ENCODE measurements at regions not wholly inside any gene's neighbourhood (a gene's known extent, or its start where the extent isn't known, plus 50 kb on each side); places are given as distances from the start of the nearest gene placed in this dataset.
"Not testable (repeated sequence)": the region's sequence is repeated elsewhere in the genome, so short reads cannot be mapped to it uniquely, and the experiment has no call there.

DNA sequence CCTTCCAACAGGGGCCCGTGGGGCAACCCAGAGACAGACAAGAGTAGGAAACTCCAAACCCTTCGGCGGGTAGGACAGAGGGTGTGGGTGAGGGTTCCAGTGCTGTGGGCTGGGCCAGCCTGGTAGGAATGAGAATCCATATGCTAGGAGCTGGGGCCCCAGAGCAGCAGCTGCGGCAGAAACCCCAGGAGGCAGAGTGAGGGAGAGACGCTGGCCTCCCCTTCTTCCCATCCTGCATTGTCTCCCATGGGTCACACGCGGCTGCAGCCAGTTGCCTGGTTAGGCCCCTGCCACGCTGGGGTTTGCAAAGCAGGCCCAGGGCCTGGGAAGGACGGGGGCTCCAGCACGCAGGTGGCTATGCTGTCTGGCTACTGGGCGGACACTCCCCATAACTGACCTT lies 113.1 kb upstream of the CCZ1B start:
- DNase-seq = not testable (repeated sequence)

DNA sequence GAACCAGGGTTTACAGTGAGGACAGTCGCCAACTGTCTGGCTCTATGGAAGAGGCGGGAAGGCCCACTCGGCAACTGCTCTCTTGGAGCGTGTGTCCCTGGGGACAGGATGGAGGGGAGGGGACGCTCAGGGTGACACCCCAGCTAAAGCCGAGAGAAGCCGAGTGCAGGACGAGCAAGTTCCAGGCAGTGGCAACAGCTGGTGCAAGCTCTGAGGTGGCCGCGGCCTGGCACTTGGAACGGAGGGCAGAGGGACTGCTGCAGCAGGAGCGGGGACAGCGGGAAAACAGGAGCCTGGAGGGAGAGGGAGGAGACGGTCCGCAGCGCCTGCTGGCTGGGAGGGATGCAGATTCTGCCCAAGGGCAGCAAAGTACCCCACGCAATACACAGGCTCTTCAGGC lies 113.8 kb upstream of the CCZ1B start:
- not testable (repeated sequence) for DNase-seq

DNA sequence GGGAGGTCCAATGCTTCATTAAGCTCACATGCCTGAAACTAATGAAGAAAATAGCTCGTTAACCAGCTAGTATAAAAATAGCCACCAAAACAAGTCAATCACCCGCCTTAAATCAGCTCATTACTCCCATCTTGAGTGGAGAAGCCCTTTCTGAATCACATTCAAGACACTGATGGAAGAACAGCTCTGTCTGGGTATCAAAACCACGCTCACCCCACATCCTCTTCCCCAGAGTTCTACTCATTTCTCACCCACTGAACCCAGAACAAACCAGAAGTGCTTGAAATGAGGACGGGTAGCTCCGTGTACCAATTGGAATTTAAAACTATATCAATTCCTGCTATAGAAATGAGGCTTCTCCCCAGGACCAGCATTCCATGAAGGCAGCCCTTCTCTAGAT lies 120.8 kb upstream of the CCZ1B start:
- not testable (repeated sequence) for DNase-seq

DNA sequence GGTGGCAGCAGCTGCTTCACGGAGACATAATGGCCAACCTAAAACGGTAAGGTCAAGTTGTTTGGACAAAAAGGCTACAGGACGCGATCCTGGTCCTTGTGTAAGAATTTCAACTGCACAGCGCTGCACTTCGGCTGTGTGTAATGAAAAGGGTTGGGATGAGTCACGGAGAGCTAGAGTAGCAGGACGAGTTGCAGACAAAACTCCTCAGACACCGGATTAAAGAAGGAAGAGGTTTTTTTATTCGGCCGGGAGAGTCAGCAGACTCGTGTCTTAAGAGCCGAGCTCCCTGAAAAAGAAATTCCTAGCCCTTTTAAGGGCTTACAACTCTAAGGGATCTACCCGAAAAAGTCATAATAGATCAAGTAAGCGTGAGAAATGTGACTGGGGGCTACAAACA lies 124.2 kb upstream of the CCZ1B start:
- DNase-seq = not testable (repeated sequence)

DNA sequence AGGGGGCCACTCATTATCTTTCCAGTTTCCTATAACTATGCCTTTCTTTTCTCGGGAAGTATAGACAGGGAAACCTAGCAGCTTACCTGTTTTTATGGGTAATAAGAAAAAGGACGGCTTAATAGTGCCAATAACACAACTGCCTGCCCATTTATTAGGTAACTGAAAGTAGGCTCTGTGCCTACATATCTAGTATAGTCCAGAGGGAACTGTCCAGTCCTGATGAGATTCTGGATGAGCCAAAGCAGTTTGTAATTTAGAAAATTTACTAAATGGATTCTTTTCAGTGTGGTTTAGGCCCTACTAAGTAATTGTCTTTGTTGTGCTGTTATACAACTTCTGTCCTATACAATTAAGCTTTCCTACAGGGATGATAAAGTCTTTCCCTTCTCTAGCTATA lies 125.5 kb upstream of the CCZ1B start:
- not testable (repeated sequence) for DNase-seq

DNA sequence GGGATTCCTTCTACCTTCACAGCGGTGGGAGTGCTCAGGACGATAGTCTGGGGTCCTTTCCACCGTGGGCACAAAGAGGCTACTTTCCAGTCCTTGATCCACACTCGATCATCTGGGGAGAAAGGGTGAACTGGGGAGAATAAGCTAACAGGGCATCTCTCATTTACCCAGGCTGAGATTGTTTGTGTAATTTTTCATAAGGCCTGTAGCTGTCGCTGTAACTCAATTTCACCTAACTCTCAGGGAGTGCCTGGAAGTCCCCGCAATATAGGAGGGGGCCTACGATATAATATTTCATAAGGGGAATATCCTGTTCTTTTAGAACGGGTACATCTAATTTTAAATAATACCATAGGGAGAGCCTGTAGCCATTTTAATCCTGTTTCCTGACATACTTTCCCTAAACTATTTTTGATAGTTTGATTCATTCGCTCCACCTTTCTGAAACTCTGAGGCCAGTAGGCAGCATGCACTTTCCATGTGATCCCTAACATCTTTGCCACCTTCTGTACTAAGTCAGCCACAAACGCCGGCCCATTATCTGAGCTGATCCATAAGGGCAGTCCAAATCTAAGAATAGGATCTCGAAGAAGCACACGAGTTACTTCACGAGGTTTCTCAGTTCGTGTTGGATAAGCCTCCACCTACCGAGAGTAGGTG lies 127.2 kb upstream of the CCZ1B start:
- DNase-seq = not testable (repeated sequence)

DNA sequence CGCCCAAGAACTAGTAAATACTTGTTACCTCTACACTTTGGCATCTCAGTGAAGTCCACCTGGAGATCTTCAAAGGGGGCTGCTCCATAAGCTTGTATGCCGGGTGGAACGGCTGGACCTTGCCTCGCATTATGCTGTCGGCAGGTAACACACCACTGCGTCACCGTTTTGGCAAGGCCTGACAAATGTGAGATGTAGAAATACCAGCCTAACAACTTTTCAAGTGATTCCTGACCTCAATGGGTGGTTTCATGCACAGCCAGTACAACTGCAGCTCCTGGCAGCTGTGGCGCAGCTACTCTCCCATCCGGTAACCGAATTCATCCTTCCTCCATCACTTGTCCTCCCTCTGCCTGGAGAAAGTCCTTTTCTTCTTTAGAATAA lies 127.7 kb upstream of the CCZ1B start:
- DNase-seq = not testable (repeated sequence)

DNA sequence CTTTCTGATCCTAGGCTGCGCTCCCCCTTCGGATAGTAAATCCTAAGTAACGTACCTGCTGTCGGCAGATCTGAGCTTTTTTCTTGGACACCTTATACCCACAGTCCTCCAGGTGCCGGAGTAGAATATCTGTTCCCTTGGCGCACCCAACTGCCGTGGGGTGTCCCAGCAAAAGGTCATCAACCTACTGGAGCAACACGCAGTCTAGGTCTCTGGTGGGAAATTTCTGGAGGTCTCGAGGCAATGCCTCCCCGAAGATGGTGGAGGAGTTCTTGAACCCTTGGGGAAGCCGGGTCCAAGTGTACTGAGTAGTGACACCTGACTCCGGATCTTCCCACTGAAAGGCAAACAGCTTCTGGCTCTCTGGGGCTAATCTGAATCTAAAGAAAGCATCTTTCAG lies 129.3 kb upstream of the CCZ1B start:
- not testable (repeated sequence) for DNase-seq

DNA sequence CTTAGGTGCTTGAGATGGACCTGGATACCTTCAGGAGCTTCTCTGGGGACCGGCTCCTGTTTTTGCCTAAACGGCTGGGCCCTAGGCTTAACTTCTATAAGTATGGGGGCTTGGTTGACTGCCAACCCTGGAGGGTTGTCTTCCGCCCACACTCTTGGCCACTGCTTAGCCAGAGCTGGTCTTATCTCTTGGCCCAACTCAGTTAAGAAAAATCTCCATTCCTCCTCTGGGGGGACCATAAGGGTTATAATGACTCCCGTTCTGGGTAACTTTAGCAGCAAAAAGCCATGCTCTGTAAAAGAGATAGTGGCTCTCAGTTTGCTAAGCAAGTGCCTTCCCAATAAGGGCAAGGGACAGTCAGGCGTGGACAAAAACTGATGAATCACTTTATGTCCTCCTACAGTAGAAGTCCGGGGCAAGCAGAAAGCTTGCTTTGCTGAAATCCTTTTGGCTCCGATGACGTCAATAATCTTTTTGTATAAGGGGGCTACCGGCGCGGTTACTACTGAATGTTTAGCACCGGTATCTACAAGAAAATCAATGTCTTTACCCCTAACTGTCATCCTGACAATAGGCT lies 130.0 kb upstream of the CCZ1B start:
- not testable (repeated sequence) for DNase-seq

DNA sequence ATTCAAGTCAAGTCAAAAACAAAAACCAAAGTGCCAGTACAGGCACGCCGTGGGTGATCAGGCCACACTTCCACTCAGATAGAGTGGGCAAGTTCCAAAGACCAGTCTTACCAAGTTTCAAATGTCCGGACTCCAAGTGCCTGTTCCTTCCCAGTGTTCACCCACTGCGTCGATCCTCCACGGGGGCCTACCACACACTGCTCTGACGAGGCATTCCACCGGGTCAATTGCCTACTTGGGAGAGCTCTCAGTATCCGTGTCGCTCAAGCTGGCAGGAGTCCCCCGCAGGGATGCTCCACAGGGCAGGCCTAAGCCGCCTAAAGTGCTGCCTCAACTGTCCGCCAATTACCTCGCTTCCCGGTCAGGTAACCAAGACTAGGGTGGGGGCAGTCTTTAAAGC lies 132.3 kb upstream of the CCZ1B start:
- not testable (repeated sequence) for DNase-seq

DNA sequence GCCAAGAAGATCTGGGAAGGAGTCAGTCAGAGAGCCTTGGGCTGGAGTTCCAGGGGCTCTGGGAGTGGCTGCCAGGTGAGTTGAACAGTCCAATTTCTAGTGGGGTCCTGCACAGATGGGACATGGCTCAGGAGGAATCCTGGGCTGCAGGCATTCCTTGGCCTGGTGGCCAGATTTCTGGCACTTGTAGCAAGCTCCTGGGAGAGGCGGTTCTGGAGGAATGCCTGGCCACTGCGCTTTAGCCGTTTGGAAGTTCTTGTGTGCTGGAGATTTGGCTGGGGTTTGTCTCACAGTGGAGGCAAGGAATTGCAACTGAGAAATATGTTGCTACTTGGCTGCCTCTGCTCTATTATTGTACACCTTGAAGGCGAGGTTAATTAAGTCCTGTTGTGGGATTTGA lies 133.9 kb upstream of the CCZ1B start:
- DNase-seq = not testable (repeated sequence)

DNA sequence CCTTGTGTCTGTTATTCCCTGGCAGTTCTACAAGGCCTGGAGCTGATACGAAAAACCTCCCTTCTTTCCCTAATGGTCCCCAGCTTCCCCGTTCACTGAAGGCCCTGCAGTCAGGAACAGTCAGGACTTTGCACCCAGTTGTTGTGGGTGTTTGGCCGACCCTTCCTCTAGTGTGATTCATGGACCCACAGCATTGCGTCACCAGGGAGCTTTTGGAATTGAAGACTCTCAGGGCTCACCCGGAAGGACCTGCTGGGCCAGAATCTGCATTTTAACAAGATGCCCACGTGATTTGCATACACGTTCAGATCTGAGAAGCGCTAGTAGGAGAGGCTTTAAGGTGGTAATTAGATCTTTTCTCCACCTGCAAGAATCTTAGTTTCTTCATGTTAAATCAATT lies 136.8 kb upstream of the CCZ1B start:
- not testable (repeated sequence) for DNase-seq

DNA sequence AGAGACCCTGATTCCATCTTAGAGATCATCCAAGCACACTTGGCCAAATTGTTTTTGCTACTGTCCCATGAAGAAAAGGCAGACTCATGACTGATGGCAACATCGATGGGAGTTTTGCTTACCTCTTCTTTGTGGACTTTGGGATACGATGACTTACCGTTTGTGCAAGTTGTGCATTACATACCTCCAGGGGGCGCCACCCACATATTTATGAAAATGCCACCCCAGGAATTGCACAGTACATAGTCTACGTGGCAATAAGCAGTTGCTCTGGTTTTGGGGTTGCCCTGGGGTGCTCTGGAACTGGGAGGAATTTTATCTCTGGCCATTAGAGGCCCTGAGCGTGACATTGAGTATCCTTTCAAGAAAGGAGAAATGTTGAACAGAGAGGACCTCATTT lies 139.0 kb upstream of the CCZ1B start:
- DNase-seq = not testable (repeated sequence)

DNA sequence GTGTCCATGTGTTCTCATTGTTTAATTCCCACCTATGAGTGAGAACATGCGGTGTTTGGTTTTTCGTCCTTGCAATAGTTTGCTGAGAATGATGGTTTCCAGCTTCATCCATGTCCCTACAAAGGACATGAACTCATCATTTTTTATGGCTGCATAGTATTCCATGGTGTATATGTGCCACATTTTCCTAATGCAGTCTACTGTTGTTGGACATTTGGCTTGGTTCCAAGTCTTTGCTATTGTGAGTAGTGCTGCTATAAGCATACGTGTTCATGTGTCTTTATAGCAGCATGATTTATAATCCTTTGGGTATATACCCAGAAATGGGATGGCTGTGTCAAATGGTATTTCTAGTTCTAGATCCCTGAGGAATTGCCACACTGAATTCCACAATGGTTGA lies 144.1 kb upstream of the CCZ1B start:
- DNase-seq = not testable (repeated sequence)

DNA sequence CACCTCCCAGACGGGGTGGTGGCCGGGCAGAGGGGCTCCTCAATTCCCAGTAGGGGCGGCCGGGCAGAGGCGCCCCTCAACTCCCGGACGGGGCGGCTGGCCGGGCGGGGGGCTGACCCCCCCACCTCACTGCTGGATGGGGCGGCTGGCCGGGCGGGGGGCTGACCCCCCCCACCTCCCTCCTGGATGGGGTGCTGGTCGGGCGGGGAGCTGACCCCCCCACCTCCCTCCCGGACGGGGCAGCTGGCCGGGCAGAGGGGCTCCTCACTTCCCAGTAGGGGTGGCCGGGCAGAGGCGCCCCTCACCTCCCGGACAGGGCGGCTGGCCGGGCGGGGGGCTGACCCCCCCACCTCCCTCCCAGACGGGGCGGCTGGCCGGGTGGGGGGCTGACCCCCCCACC lies 148.8 kb upstream of the CCZ1B start:
- DNase-seq = not testable (repeated sequence)

DNA sequence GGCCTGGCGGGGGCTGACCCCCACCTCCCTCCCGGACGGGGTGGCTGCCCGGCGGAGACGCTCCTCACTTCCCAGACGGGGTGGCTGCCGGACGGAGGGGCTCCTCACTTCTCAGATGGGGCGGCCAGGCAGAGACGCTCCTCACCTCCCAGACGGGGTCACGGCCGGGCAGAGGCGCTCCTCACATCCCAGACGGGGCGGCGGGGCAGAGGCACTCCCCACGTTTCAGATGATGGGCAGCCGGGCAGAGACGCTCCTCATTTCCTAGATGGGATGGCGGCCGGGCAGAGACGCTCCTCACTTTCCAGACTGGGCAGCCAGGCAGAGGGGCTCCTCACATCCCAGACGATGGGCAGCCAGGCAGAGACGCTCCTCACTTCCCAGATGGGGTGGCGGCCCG lies 149.3 kb upstream of the CCZ1B start:
- DNase-seq = not testable (repeated sequence)

DNA sequence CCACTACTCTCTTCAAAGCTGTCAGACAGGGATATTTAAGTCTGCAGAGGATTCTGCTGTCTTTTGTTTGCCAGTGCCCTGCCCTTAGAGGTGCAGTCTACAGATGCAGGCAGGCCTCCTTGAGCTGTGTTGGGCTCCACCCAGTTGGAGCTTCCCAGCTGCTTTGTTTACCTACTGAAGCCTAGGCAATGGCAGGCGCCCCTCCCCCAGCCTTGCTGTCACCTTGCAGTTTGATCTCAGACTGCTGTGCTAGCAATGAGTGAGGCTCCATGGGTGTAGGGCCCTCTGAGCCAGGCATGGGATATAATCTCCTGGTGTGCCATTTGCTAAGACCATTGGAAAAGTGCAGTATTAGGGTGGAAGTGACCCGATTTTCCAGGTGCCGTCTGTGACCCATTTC lies 151.3 kb upstream of the CCZ1B start:
- DNase-seq = not testable (repeated sequence)

DNA sequence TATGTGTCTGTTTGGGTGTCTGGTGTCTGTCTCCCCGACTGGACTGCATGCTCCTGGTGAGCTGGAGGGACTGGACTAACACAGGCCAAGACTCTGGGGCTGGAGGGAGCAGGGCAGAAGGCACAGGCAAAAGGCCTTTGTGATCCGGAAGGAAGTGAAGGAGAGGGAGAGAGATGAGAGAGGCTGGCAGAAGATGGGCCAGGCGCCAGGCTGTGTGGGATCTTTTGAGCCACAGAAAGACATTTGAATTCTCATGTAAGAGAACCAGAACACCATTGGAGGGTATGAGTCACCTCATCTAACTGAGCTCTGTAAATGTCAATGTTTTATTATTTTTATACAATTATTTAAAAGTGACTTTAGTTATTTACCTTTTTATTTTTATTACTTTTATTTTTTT lies 152.3 kb upstream of the CCZ1B start:
- not testable (repeated sequence) for DNase-seq

DNA sequence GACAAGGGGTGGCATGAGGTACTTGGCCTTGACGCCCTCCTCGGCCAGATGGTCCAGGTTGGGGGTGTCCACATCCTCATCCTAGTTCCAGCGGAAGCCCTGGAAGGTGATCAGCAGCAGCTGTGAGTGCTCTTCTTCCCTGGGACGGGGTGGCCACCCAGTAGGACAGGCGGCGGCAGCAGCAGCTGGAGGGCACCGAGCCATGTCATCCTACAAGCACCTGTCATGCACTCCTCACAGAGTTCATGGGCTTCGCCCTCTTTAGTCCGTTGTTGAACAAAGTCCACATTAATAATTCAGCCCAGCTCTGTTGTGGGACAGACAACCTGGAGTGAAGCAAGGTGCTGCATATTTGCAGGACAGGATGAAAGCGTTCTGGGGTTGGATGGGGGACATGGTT lies 153.4 kb upstream of the CCZ1B start:
- not testable (repeated sequence) for DNase-seq

DNA sequence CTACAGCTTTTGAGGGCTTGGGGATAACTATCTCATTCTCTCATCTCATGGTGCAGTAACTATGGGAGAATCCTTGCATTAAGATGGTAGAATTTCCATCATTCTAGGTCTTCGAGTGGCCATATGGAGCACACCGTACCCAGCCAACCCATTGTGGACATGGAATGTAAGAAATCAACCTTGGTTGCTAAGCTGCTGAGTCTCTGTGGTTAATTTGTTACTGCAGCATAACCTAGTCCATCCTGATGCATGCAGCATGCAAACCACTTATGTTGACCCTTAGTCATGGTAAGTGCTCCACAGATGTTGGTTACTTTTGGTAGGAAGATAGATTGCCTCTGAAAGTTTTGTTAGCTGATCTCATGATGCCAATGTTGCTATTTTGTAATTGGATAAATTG lies 156.3 kb upstream of the CCZ1B start:
- not testable (repeated sequence) for DNase-seq

DNA sequence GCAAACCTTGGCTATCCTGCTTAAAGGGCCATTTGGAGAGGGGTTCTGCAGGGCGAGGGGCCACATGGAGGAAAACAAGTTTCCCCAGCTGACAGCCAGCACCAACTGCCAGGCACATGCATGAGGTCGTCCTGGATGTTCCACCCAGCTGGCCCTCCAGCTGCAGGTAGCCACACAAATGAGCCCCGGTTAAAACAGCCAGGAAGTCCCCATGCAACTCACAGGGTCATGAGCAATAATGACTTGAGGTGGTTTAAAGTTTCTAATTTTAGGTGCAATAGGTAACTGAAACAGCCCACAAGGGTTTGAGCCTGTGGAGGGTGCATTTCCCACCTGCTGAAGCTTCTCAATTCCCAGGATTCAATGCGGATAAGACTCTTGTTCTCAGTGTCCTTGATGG lies 160.8 kb upstream of the CCZ1B start:
- not testable (repeated sequence) for DNase-seq

DNA sequence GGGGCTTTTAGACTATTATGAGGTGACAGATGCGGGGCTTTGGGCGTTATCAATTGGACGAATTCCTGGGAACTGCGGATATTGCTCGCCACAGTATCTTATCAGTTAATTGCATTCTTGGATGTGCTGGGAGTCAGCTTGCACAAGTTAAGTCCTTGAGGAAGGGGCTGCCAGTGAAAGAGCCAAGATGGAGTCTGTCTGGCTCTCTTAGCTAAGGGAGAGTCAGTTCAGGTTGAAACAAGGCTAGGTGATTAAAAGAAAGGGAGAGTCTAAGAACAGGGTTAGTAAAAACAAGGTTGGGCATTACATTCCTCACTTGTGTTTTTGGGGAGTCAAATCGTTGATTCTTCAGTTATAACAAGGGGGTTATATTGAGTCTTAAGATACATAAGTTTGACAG lies 162.5 kb upstream of the CCZ1B start:
- not testable (repeated sequence) for DNase-seq

DNA sequence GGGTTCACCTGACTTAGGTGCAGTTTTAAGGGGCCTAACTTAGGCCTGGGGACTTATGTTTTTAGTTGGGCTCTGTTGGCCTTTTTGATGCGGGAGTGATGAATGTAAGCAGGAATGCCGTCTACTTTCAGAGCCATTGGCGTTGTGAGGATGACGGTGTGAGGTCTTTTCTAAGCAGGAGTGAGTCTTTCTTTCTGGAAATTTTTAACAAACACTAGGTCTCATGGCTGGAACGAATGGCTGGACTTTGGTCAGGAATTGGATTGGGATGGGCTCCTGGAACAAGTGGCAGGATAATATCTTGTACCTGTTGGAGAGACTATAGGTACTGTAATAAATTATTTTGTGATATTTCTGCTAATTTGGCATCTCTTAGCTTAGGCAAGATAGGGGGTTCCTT lies 163.9 kb upstream of the CCZ1B start:
- not testable (repeated sequence) for DNase-seq

DNA sequence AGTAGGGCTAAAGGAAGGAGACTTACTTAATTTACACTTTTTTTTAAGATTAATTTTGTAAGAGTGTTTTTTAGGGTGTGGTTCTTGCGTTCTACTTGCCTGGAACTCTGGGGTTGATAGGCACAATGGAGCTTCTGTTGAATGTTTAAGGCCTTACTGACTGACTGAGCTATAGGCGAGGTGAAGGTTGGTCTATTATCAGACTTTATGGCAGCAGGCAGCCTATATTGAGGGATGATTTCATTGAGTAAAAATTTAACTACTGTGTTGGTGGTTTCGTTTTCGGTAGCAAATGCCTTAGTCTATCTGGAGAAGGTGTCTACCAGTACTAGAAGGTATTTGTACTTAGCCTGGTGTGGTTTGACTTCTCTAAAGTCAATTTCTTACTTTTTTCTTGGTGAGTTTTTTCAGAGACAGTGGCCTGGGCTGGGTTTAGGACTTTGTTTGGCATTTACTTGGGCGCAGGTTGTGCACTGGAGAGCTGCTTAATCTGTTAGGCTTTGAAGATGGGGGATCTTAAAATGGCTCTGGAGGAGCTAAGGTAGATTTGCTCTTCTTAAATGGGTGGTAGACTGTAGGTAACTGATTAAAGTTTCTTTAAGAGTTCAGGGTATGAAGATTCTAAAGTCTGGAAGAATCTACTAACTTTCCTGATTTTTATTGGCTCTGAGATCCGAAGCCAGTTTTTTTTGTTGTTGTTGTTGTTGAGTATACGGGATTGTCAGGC lies 164.5 kb upstream of the CCZ1B start:
- not testable (repeated sequence) for DNase-seq
